Bronchial epithelial cell (primary cell): ENCODE measurements at regions not wholly inside any gene's neighbourhood (a gene's known extent, or its start where the extent isn't known, plus 50 kb on each side); places are given as distances from the start of the nearest gene placed in this dataset.
"Not testable (repeated sequence)": the region's sequence is repeated elsewhere in the genome, so short reads cannot be mapped to it uniquely, and the experiment has no call there.

Experiments
- DNase-seq: peaks from one replicate; pipeline ENCODE4 v3.0.0-alpha.2; 2010; ENCODE audit warnings: low read depth
- FAIRE-seq: peaks from 2 replicates; lab custom pipeline; 2011; peaks lifted over from hg19 to GRCh38; lab: Jason Lieb, UNC
- H3K27me3 ChIP-seq: 2 replicates; pipeline ENCODE4 v1.5.1; 2011; ENCODE audit warnings: low read length; ENCODE audit not compliant: control insufficient read depth, insufficient read depth
- H3K36me3 ChIP-seq: 2 replicates; pipeline ENCODE4 v1.5.1; 2011; ENCODE audit warnings: low read length; ENCODE audit not compliant: control insufficient read depth, insufficient read depth
- H3K4me3 ChIP-seq: 2 replicates; pipeline ENCODE4 v1.5.1; 2011; ENCODE audit warnings: mild to moderate bottlenecking, low read depth, low read length, control low read depth
- CTCF ChIP-seq: IDR thresholded peaks from 2 replicates; pipeline ENCODE4 v1.5.1; 2011; ENCODE audit warnings: mild to moderate bottlenecking, moderate library complexity, low read length, control low read depth, inconsistent platforms; ENCODE audit not compliant: insufficient read depth, severe bottlenecking

- Histone ChIP-seq H3K36me3 (no peaks in the 10 kb centered on the region), H3K4me3 (no peak overlapping the region), H3K27me3 (no peaks in the 10 kb centered on the region)
- FAIRE-seq (no peak), DNase-seq (no peak)
- TF ChIP-seq CTCF: no peak
Observed at GRCh38 chr9:31032206-31032605, 1352.2 kb upstream of the ACO1 start.

GRCh38 chr9:31034311-31034710 lies 1350.1 kb upstream of the ACO1 start:
- H3K4me3 ChIP-seq: no peak overlapping the region
- TF ChIP-seq CTCF: no peak
- no peaks in the 10 kb centered on the region for H3K27me3 ChIP-seq
- FAIRE-seq: no peak
- H3K36me3 ChIP-seq: no peaks in the 10 kb centered on the region
- DNase-seq: peak; percentile 44

- DNase-seq (no peak), FAIRE-seq (no peak)
- H3K36me3 ChIP-seq: no peaks in the 10 kb centered on the region
- H3K4me3 ChIP-seq: no peak overlapping the region
- no peak for TF ChIP-seq CTCF
- no peaks in the 10 kb centered on the region for H3K27me3 ChIP-seq
Observed at GRCh38 chr9:31040564-31040963, 1343.9 kb upstream of the ACO1 start.

GRCh38 chr9:31045810-31046209 lies 1338.6 kb upstream of the ACO1 start:
- FAIRE-seq: no peak
- Histone ChIP-seq H3K27me3 (no peaks in the 10 kb centered on the region), H3K36me3 (no peaks in the 10 kb centered on the region), H3K4me3 (no peak overlapping the region)
- peak; percentile 36 for DNase-seq
- no peak for TF ChIP-seq CTCF

- not testable (repeated sequence) for H3K36me3 ChIP-seq, FAIRE-seq, DNase-seq, H3K4me3 ChIP-seq, H3K27me3 ChIP-seq
Observed at GRCh38 chr9:31061592-31061991, 1322.9 kb upstream of the ACO1 start.

- Histone ChIP-seq H3K27me3 (no peaks in the 10 kb centered on the region), H3K36me3 (no peaks in the 10 kb centered on the region), H3K4me3 (no peak overlapping the region)
- TF ChIP-seq CTCF: no peak
- DNase-seq: no peak
- FAIRE-seq: no peak
Observed at GRCh38 chr9:31065691-31066090, 1318.8 kb upstream of the ACO1 start.
